AG09309 (cell line): ENCODE measurements at regions not wholly inside any gene's neighbourhood (a gene's known extent, or its start where the extent isn't known, plus 50 kb on each side); places are given as distances from the start of the nearest gene placed in this dataset.
"Not testable (repeated sequence)": the region's sequence is repeated elsewhere in the genome, so short reads cannot be mapped to it uniquely, and the experiment has no call there.

ENCODE experiments used
- DNase-seq: peaks from one replicate; pipeline ENCODE4 v3.0.0-alpha.2; 2010; ENCODE audit warnings: low read depth
- H3K4me3 ChIP-seq: 2 replicates; pipeline ENCODE4 v1.5.1; 2011; ENCODE audit warnings: mild to moderate bottlenecking, low read depth, low read length, moderate library complexity; ENCODE audit not compliant: control insufficient read depth
- CTCF ChIP-seq: IDR thresholded peaks from 2 replicates; pipeline ENCODE4 v1.5.1; 2011; ENCODE audit warnings: mild to moderate bottlenecking, low read depth, low read length, inconsistent platforms; ENCODE audit not compliant: insufficient read depth, control insufficient read depth; ENCODE audit errors: missing control alignments

DNA sequence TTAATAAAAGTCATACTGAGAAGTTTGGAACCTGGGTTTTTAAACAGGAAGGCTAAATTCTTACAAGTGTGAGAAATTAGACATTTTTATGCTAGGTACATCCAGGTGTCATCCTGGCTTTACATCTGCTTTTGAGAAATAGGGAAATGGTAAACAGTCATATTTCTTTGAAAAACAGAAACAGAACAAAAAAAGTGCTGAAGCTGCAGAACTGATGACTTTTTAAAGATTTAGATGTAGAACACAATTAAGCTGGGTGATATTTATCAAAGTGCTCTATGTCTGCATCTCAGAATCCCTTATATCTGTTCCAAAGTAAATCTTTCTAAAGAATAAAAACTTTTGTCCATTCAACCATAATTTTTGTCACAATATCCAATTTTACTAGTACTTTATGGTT lies 282.9 kb upstream of the ATXN7L3B start:
- no peak for DNase-seq
- H3K4me3 ChIP-seq, result no peak overlapping the region
- TF ChIP-seq CTCF, result no peak

- DNase-seq, result no peak
- no peak for TF ChIP-seq CTCF
- H3K4me3 ChIP-seq, result no peak overlapping the region
Measured at GRCh38 chr12:74259199-74259598, 278.4 kb upstream of the ATXN7L3B start.

DNA sequence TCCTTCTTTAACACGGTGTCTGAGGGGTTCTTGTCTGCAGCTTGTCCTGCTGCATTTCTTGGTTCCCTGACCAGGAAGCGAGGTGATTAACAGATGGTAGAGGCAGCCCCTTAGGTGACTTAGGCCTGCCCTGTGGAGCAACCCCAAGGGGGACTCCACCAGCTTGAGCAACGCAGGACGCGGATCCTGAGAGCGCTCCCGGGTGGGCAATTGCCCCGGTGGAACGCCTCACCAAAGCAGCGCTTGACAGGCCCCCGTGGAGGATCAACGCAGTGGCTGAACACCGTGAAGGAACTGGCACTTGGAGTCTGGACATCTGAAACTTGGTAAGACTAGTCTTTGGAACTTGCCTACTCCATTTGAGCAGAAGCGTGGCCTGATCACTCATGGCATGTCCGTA lies 272.9 kb upstream of the ATXN7L3B start:
- TF ChIP-seq CTCF, result no peak
- no peak overlapping the region for H3K4me3 ChIP-seq
- DNase-seq, result no peak

- H3K4me3 ChIP-seq, DNase-seq: not testable (repeated sequence)
Measured at GRCh38 chr12:74269355-74269754, 268.3 kb upstream of the ATXN7L3B start.

DNA sequence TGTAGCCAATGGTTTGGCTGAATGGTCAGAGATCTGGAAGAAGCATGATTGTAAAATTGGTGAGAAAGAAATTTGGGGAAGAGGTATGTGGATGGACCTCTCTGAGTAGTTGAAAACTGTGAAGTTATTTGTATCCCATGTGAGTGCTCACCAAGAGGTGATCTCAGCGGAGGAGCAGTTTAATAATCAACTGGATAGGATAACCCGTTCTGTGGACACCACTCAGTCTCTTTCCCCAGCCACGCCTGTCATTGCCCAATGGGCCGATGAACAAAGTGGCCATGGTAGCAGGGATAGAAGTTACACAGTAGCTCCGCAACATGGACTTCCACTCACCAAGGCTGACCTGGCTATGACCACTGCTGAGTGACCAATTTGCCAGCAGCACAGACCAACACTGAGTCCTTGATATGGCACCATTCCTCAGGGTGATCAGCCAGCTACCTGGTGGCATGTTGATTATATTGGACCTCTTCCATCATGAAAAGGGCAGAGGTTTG lies 257.4 kb upstream of the ATXN7L3B start:
- TF ChIP-seq CTCF, result no peak
- no peak overlapping the region for H3K4me3 ChIP-seq

GRCh38 chr12:74281401-74282180 lies 256.0 kb upstream of the ATXN7L3B start:
- not testable (repeated sequence) for DNase-seq, H3K4me3 ChIP-seq

More for the DNA sequence above, 257.4 kb upstream of the ATXN7L3B start:
- DNase-seq, result no peak

DNA sequence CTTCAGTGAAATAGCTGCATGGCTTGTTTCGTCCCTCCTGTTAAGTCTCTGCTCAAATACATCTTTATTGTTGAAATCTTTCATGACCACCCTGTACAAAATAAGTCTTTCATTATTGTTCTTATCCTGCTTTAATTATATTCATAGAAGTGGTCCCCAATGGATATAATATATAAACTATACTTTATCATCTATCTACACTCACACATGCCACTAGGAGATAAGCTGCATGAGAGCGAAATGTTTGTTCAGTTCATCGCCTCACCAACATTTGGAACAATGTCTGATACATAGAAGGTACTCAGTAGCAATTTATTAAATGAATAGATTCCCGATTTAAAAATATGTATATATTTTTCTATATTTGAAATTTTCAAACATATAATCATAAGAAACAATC lies 254.0 kb upstream of the ATXN7L3B start:
- no peak for TF ChIP-seq CTCF
- DNase-seq, result no peak
- no peak overlapping the region for H3K4me3 ChIP-seq

- no peak for DNase-seq
Measured at GRCh38 chr12:74285773-74286172, 251.9 kb upstream of the ATXN7L3B start.

More at GRCh38 chr12:74285773-74286172, 251.9 kb upstream of the ATXN7L3B start:
- H3K4me3 ChIP-seq, result no peak overlapping the region
- TF ChIP-seq CTCF, result no peak
